HG03432 (cell line): ENCODE measurements at regions not wholly inside any gene's neighbourhood (a gene's known extent, or its start where the extent isn't known, plus 50 kb on each side); places are given as distances from the start of the nearest gene placed in this dataset.

Source experiments
- ATAC-seq: cut with Tn5 transposase; IDR thresholded peaks from one replicate; pipeline ENCODE4 v1.9.1; 2021; ENCODE audit warnings: mild to moderate bottlenecking, moderate library complexity; ENCODE audit not compliant: unreplicated experiment

GRCh38 chr12:105783983-105784947 lies 354.5 kb downstream of the NUAK1 start:
- ATAC-seq, result peak; percentile 87

DNA sequence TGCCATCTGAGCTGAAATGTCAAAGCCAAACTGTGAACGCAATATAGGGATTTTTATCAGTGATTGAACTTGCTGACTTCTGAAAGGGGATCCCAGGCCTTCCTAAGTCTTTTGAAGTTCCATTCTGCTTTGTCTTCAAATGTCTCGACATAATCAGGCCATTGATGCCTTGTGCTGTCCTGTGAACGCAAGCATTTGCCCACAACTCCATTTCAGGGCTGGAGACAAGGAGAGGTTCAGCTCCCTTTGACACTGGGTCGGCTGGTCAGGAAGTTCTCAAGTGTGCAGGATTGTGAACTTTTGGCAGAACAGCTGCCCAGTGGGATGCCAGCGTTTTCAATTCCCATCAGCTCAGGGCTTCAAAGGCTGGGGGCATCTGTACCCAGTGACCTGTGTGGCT lies 345.3 kb downstream of the NUAK1 start:
- ATAC-seq, result no peak

DNA sequence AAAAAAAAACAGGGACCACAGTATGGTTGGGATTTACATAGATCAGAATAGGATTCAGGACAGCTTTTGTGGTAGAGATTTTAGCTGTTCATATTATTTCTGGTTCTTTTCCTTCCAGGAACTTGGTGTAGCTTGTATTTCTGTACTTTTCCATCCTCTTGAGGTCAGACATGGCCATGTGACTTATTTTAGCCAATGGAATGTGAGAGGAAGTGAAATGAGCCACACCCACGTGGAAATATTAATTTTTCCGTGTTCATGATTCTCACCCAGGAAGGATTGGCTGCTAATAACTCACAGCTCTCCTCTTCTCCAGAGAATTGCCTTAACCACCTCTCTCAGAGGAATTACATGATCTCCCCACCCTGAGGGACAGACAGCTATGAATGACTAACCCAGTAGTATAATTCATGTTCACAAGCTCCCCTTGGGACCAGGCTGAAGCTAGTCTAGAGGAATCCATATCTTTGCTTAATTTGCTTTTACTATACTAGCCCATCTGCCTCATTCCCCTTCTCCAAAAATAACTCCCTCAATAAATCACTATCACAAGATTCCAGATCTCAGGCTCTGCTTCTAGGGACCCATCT lies 340.4 kb downstream of the NUAK1 start:
- ATAC-seq, result no peak

- ATAC-seq, result no peak
Observed at GRCh38 chr12:105799103-105799502, 339.7 kb downstream of the NUAK1 start.

GRCh38 chr12:105801351-105801750 lies 337.4 kb downstream of the NUAK1 start:
- ATAC-seq, result no peak

DNA sequence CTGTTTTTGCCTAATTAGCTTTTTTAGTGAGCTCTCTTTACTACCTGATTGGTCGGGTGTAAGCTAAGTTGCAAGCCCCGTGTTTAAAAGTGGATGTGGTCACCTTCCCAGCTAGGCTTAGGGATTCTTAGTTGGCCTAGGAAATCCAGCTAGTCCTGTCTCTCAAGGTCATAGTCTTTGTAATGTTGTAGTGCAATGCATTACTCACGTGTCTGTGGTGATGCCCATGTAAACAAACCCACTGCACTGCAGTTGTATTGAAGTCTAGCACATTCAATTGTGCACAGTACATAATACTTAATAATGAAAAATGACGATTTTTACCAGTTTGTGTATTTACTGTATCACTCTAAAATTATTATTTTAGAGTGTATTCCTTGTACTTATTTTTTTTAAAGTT lies 335.5 kb downstream of the NUAK1 start:
- no peak for ATAC-seq

- ATAC-seq, result no peak
Observed at GRCh38 chr12:105804591-105805265, 334.0 kb downstream of the NUAK1 start.

DNA sequence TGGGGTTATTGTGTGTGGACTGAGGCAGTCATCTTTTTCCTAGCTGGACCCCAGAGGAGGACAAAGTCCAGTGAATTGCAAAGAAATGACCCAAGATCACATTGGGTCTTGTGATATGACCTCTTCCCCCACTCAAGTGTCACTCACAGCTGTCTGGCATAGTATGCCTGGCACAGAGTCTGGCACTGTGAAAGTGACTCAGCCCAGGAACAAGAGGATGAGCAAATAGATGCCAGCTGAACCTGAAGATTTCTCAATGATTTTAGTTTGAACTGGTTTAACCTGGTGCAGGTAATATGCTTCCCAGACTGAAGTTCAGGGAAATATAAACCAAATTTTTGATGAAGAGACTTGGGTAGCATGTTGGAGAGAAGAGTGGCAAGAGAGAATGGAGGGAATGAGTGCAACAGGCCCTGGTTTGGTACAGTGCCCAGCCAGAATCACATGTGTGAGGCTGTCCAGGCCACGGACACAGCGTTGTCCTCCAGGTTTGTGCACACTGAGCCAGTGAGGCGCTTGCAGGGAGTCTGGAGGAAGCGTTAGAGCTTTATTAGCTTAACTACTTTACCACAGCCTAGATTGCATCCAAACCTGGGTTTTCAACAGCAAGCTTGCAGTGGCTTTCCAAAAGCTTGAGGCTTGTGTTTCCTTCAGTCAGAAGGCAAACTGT lies 332.9 kb downstream of the NUAK1 start:
- ATAC-seq, result no peak

GRCh38 chr12:105806400-105806770 lies 332.4 kb downstream of the NUAK1 start:
- no peak for ATAC-seq

DNA sequence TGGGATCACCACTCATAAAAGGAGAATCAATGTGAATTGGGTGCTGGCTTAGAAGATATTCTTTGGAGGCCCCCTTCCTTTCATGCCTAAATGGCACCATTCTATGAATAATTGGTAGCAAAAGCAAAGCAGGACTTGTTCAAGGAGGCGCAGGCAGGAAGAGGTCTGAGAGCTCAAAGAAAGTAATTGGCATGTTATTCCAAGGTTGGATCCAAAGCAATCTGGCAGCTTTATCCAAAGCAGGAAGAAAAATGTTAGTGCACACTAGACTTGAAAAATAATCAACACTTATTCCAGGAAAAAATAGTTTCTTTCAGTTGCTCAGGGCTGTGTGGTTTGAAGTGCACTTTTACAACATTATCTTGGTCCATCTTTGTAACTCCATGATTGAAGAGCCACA lies 326.4 kb downstream of the NUAK1 start:
- ATAC-seq, result no peak

DNA sequence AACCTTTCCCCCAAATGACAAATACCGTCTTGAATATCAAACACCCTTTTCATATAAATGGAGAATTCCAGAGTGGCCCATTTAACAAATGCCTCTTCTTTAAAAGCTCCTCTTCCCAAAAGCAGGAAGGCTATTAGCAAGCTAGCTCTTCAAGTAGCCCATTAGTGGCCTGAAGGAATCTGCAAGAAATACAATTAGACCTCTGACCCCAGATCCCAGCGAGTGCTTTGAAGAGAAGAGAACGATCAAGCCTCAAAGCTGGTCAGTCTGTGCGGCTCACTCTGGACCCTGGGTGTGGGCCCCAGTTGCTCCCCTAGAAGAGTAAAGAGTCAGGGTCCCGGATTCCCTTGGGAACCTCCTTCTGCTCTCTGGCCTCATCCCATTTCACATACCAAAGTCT lies 325.6 kb downstream of the NUAK1 start:
- ATAC-seq, result no peak

GRCh38 chr12:105814283-105814682 lies 324.5 kb downstream of the NUAK1 start:
- no peak for ATAC-seq

DNA sequence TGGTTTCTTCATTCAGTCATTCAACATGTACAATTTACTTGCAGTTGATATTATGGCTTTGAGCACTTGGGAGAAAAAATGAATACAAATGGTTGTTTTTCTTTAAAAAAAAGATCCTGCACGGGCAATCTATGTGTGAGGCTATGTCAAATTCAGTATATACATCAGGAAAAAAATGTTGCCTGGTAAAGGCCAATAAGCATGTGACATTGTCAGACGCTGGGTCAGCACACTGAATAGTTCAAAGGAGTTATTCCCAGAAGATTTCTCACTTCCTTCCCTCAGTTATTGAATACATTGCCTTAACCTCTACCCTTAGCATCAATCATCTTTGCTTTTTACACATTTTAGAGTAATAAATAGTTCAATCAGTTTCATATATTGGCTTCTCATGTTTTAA lies 319.2 kb downstream of the NUAK1 start:
- ATAC-seq, result no peak

DNA sequence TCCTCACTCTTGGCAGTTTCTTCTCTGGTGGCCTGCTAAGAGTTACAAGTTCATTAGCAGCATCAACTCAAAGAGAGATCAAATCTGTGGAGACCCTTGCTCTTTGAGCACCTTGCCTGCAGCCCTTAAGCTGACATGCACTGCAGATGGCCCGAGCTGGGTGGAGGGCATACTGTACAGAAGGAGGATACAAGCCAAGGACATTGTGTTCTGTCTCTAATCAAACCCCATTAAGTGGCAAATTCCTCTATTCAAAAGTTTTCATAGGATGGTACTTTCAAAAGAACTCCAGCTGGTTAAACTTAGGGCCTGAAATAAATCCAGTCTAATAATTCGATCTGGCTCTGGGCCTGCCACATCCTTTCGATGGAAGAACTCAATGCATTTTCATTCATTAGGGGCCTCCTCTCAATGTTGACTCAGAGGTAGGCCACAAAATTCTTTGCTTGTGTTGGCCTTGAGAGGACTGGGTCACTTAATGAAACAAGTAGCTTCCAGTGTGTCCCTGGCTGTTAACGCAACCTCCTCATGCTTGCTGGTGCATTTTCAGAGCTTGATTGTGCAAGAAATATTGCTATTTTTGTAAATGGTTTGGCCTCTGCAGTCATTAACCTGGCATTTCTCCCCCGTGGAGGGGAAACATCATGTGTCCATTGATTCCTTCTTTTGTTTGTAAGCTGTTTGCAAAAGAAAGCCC lies 318.2 kb downstream of the NUAK1 start:
- no peak for ATAC-seq

DNA sequence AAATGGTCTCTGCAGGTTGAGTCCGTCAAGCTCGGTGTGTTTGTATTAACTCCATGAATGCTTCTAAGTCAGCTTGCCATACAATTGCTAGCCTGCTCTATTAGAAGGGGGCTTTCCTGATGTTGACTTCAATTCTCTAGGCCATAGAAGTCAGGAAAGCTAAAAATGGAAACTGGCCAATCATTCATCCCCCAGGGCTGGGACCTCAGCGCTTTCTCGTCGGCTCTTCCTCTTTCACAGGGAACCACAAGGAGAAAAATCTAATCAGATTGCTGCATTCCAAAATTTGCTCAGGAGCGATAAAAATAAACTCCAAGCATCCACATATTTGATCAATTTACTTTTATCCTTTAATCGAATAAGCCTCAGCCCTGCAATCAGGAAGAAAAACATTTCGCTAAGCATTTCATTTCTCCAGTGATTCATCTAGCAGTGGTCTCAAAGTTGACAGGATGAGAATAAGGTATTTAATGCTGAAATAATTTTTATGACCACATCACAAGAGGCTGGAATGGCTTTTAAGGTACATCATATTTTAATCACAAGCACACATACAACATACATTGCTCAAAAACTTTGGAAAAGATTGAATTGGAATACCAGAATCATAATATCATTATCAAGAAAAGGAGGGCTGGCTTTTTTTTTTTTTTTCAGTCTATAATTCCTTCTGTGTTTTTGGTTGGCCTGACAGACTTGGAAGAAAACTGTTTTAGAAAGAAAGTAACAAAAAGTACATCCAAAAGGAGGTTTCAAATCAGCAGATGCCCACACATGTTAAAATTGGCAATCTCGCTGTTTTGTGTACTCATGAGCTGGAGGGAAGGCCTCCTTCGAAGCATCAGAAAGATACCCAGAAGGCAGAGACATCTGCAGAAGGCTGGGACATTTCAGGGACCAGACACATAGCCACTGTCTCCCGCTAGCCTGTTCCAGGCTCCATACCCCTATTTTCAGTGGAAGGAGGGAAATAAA lies 316.3 kb downstream of the NUAK1 start:
- ATAC-seq, result no peak

GRCh38 chr12:105823810-105824209 lies 314.9 kb downstream of the NUAK1 start:
- no peak for ATAC-seq

GRCh38 chr12:105825141-105825540 lies 313.6 kb downstream of the NUAK1 start:
- no peak for ATAC-seq

DNA sequence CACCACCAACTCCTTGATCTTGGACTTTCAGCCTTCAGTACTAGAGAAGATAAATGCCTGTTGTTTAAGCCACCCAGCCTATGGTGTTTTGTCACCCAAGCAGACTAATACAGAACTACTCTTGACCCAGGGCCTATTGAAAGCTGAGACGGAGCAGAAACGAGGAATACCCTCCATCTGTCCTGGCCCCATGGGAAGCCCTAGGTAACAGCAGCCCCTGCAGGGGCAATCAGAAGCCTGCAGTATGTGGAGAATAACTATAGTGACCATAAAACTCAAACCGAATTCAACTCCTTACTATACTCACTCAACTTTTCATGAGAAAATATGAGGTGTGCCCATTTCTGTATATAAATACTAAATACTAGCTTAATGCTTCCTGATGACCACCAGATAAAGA lies 307.4 kb downstream of the NUAK1 start:
- no peak for ATAC-seq

DNA sequence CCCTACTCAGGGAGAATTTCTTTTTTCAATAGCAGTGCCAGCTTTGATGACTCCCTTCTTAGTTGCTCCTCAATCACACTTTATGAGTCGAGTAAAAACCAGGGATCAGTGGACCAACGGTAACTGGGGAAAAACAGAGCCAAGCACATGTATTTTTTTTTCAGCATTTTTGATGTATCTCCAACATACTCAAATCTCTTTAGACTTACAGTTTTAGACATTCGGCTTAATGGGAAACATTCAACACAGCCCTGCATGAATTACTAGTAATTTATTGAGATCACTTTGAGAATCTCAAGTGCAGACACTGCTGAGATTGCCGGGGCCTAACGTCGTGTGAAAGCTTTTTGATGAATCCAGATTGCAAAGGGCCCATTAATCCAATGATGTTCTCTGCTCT lies 306.7 kb downstream of the NUAK1 start:
- ATAC-seq, result no peak

GRCh38 chr12:105832806-105833205 lies 305.9 kb downstream of the NUAK1 start:
- no peak for ATAC-seq
